Vagina (tissue), 2 donors: ENCODE measurements at regions not wholly inside any gene's neighbourhood (a gene's known extent, or its start where the extent isn't known, plus 50 kb on each side); places are given as distances from the start of the nearest gene placed in this dataset.
"Not testable (repeated sequence)": the region's sequence is repeated elsewhere in the genome, so short reads cannot be mapped to it uniquely, and the experiment has no call there.

Experiments
- POLR2A ChIP-seq, 2 donors: fragments of 450-650 bp; IDR thresholded peaks; one replicate each; pipeline ENCODE4 v1.6.1; 2017; ENCODE audit warnings: antibody characterized with exemption in 2 of 2, mild to moderate bottlenecking in 2 of 2, moderate library complexity in 2 of 2
- POLR2AphosphoS5 ChIP-seq, 2 donors: sonication (generic); formaldehyde crosslinking; IDR thresholded peaks; one replicate each; pipeline ENCODE4 v1.9.0; 2017; ENCODE audit warnings: antibody characterized with exemption in 2 of 2, mild to moderate bottlenecking in 2 of 2, low read depth in 1 of 2; ENCODE audit not compliant: insufficient read depth in 1 of 2
- TF ChIP-seq, protein P1 (sequence below), 3 experiments: fragments of 450-650 bp in 2 of 3; fragments of 200-600 bp in 1 of 3; sonication (generic) in 1 of 3; IDR thresholded peaks; one replicate each; pipeline ENCODE4 v1.5.1; 2017 to 2019; ENCODE audit warnings: antibody characterized with exemption in 3 of 3, mild to moderate bottlenecking in 2 of 3, moderate library complexity in 2 of 3

DNA sequence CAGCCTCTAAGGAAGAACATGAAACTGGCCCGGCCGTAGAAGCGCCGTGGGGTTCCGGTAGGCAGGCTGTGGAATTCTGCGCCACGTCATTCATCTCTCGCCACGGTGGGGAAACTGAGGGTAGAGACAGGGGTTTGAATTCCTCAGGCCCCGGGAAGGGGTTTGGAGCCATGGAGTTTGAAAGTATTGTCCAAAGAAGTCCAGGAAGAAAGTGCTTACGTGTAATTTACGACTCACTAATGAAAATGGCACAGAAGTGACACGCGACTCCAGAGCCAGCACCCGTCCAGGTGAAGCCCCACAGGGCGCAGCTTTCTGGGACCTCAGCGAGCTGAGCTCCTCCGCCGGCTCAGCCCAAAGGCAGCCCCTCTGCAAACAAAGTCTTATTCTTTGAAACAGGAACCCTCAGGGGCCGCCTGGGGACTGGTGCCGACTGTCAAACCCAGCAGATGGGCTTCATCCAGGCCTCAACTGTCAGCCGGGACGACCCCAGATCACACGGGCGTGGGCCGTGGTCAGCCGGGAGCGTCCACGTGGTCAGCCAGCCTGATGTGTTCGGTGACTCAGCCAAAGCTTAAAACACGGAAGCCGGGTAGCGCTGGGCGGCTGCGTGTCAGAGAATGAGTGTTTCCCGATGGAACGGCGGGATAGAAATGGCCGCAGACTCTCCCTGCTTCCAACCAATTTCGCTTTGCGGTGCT is 200.0 kb downstream of the LAT start:
- TF ChIP-seq, protein P1, sequence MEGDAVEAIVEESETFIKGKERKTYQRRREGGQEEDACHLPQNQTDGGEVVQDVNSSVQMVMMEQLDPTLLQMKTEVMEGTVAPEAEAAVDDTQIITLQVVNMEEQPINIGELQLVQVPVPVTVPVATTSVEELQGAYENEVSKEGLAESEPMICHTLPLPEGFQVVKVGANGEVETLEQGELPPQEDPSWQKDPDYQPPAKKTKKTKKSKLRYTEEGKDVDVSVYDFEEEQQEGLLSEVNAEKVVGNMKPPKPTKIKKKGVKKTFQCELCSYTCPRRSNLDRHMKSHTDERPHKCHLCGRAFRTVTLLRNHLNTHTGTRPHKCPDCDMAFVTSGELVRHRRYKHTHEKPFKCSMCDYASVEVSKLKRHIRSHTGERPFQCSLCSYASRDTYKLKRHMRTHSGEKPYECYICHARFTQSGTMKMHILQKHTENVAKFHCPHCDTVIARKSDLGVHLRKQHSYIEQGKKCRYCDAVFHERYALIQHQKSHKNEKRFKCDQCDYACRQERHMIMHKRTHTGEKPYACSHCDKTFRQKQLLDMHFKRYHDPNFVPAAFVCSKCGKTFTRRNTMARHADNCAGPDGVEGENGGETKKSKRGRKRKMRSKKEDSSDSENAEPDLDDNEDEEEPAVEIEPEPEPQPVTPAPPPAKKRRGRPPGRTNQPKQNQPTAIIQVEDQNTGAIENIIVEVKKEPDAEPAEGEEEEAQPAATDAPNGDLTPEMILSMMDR (IDR thresholded peaks at IDR 0.05) = not testable (repeated sequence)
- not testable (repeated sequence) for TF ChIP-seq POLR2A (IDR thresholded peaks at IDR 0.05)
- peak in 1 of 2 donors; percentile 70 for TF ChIP-seq POLR2AphosphoS5 (IDR thresholded peaks at IDR 0.05; ENCODE audit: insufficient read depth in 1 of 2, low read depth in 1 of 2)
